Retina (tissue), 1 donor: ENCODE measurements at regions not wholly inside any gene's neighbourhood (a gene's known extent, or its start where the extent isn't known, plus 50 kb on each side); places are given as distances from the start of the nearest gene placed in this dataset.

Source experiments
- DNase-seq: peaks from one replicate; pipeline ENCODE4 v3.0.0-alpha.2; 2016

DNA sequence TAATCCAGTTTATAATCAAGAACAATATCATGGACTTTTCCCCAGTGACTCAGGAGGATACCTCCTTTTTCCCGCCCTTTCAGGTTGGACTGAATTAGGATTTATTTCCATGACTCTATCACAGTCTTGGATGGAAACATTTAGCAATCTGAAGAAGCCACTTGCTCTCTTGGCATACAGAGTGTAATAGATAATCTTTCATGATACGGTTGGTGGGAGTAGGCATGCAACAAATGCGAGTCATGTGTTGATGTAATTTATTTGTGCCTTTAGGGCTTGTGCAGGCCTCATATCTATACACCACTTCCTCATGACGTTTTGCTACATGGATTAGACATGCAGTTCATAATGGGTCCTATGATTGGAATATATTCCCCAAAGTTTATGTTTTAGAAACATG is 54.2 kb upstream of the MCTP2 start:
- no peak for DNase-seq

DNA sequence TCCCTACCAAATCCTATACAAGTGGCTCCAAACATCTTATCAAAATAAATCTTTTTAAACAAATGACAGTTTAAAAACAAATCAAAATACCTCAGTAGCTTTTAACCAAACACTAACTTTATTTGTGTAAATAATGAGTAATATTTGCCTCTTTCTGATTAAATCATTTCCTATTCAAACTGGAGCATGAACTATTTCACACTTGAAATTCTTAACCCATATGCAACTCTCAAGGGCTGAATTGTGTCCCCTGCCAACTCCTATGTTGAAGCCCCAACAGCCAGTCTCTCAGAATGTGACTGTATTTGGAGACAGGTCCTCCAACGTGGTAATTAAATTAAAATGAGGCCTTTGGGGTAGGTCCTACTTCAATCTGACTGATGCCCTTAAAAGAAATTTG is 55.9 kb upstream of the MCTP2 start:
- DNase-seq: no peak

DNA sequence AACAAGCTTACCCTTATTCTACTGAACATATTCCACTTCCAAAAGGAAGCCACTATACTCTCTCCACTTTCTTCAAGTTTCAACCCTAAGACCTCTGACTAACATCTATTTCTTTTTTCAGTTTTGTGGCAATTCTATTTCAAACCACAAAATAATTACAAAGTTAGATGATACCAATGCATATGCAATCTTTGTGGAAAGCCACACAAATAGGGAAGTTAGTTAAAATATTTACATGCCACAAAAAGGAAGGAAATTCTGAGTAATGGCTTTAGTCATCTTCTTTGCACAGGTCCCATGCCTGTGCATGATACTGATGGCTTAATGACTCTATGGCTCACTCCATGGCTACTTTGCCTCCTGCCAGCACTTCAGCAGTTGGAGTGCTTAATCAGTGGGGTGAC is 57.0 kb upstream of the MCTP2 start:
- no peak for DNase-seq

DNA sequence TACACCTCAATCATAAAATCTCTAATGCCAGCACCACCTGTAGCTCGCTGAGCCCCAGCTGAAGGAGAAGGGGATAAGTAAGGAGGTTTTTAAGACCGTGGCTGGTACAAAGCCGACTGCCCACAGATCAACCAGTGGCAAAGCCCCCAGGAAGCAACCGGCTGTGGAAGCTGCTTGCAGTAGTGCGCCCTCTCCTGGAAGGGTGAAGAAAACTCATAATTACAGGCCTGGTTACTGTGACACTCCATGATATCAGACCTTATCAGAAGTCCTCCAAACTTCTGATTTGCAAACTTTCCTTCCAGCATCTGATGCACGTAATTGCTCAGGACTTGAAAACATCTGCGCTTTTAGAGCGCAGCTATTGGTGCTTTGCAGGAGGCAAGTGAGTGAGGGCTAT is 63.1 kb upstream of the MCTP2 start:
- no peak for DNase-seq

DNA sequence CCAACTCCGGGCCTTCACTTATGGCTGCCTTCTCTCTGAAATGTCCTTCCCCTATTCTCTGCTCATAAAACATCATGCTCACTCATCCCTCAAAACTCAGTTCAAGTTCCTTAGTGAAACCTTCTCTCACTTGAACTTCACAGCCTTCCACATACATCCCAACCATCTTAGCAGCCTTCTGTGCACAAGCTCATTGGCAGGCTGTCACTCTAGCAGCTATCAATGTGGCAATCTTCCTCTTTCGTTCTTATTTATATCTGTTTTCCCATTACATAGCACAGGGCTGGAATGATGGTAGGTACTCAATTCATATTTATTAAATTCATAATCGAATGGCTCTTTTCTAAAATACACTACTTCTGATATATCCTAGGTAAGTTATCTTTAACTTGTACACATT is 66.4 kb upstream of the MCTP2 start:
- no peak for DNase-seq

DNA sequence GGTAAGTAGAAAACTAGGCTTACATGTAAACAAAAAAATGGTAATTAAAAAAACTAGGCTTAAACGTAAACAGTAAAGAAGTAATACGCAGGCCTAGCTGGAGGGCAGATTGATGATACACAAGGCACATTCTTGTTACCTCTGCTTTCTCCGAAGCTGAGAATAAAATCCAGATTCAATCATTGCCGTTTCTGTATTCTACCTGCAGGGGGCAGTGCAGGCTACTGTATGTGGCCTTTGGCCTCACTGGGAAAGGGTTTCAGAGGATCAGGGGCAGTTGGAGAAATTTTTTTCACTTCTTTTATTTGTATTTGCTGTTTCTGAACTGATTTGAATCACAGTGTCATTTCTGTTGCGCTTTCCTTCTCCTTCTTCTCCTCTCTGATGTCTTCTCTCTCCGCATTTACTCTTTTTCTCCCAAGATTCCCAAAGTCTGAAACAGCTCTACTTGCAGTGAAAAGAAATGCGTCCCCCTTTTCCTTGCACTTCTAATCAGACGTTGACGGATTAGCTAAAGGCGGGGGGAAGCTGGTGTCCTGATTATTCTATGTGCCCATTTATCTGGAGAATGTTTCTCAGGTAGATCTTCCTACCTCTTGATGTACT is 67.1 kb upstream of the MCTP2 start:
- peak; percentile 68 for DNase-seq

DNA sequence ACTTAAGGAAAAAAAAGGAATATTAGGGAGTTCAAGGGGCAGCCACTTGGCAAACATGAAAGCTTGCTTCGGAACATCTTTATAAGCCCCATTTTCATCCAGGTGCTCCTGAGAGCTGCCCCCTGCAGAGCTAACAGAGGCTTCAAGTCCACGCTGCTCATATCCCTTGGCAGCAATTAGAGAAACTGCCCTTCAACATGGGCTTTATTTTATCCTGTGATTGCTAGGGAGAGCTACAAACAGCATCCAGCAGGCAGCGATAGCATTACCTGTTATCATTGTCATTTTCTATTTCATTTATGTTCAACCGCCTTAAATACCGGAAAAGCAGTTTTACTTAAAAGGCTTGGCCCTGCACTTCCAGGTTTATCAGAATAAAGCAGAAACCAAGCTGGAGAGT is 68.4 kb upstream of the MCTP2 start:
- no peak for DNase-seq

DNA sequence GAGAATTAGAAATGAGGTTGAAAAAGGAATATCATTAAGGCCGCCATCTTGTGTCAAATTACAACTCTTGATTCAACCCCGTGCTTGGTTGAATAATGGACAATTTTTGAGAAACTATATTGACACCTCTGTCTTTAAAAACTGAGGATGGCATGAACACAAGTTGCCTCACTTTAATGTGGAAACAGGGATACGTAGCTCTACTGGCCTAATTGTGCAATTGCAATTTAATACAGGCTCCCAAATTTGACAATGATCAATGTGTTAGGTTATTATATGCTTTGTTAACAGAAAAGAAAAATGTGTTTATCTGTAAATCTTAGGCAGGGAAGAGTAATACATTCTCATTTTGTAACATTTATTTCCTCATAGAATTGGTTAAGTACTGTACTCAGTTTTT is 77.1 kb upstream of the MCTP2 start:
- no peak for DNase-seq

DNA sequence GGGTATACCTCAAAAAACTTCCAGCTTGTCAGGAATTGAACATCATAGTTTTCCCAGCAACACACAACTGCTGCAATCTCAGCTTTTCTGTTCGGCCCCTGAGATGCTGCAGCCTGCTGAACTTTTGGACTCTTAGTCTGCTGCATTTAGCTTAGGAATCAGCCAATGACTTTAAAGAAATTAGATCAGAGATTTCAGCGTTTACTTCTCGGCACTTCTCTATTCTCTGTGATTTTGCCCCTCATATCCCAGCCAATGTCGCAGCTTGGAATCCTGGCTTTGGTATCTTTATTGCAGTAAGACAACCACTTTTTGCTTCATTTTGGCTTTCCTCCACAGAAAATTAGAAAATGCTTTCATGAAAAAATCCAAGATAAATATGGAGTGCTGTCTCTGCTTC is 86.3 kb upstream of the MCTP2 start:
- DNase-seq: no peak

DNA sequence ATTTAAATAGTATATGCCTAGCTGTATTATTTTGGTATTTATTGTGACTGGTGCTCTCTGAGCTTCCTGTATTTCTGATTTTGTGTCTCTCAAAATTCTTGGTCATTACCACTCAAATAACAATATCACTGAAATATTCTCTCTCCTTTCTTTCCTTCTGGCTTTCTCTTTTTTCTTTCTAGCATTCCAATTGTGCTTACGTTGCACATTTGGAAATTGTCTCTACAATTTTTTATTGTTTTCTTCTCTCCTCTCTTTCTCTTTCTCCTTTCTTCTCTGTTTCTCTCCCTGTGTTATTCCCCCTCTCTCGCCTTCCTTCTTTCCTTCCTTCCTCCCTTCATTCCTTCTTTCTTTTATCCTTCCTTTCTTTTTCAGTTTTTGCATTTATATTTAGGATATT is 89.6 kb upstream of the MCTP2 start:
- no peak for DNase-seq

DNA sequence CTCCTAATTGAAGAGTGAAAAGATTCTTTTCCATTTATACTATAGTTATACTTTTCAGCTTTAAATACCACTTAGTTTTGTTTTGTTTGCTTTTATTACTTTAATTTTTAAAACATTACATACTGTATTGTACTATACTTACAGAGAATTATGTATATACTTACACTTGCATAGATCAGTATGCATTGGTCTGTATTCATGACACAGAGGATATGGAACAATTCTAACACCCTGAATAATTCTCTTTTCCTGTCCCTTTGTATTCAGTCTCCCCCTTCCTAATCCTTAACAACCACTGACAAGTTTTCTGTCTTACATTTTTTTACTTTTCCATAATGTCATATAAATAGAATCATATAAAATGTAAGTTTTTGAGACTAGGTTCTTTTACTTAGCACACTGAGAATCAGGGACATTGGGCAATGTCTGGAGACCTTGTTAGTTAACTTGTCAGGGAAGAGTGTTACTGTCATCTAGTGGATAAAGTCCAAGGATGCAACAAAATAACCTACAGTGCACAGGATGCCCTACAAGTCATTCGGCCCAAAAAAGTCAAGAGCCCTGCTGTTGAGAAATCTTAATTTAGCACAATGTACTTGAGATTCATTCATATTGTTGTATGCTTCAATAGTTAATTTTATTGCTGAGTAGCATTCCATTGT is 95.7 kb upstream of the MCTP2 start:
- no peak for DNase-seq

DNA sequence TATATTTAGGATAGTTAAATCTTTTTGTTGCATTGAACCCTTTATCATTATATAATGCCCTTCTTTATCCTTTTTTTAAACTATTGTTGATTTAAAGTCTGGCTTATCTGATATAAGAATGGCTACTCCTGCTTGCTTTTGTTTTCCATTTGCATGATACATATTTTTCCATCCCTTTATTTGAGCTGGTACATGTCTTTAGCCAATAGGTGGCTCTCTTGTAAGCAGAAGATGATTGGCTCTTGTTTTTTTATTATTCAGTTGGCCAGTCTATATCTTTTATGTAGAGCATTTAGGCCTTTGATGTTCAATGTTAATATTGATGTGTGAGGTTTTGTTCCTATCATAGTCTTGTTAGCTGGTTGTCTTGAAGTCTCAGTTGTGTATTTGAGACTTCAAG is 99.5 kb upstream of the MCTP2 start:
- DNase-seq: no peak

DNA sequence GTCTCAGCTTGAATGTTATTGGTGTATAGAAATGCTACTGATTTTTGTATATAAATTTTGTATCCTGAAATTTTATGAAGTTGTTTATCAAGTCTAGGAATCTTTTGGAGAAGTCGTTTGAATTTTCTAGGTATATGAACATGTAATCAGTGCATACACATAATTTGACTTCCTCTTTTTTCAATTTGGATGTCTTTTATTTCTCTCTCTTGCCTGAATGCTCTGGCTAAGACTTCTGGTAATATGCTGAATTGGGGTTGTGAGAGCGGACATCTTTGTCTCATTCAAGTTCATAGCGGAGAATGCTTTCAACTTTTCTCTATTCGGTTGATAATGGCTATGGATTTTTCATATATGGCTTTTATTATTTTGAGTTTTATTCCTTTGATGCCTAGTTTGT is 100.9 kb upstream of the MCTP2 start:
- no peak for DNase-seq

DNA sequence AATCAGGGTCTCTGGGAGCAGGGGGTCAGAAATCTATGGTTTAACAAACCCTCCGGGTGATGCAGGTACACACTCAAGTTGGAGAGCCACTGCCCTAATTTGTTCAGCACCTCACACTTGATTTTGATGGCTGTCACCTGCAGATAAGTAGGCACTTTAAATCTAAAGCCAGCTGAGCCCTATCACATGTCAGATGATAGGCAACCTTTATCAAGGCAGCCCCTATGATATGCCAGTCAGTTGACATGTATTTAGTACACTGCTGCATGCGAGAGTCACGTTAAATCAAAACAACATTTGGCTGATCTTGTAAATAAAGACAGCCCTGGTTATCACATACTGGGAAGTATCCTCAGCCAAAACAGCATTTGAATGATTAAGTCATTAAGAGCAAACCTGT is 104.4 kb upstream of the MCTP2 start:
- DNase-seq: no peak

DNA sequence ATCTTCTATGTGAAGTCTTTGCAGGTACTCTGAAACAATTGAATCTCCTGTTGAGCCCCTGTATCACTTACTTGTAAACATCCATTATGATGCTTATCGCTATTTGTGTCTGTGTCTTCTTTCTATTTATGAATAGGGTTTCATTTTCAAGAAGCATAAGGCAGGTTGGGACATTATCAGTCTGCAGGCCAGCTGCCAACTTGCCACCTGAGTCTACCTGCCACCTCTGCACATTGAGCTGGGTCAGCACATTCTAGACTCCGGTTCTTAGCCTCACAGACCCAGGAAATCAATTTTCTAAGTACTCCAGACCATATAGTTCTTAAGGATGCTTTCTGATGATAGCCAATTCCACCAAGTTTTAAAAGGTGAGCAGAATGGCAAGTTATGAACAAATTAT is 105.7 kb upstream of the MCTP2 start:
- no peak for DNase-seq

DNA sequence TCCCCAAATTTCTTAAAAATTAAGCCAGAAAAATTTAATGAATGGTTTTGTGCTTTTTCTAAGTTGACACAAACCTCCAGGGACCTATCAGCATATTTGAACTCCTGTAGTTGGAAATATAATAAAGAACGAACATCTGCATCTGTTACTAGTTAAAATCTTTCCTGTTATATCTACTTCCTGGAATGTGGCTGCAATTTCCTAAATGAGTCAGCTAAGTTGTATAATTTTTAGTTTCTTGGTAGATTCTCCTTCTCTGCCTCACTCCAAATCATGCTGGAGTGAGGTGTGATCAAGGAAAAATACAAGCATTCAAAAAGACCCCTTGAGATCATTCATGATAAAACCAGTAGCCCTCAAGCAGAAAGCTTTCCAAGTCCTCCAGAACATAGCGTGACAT is 106.2 kb upstream of the MCTP2 start:
- no peak for DNase-seq

DNA sequence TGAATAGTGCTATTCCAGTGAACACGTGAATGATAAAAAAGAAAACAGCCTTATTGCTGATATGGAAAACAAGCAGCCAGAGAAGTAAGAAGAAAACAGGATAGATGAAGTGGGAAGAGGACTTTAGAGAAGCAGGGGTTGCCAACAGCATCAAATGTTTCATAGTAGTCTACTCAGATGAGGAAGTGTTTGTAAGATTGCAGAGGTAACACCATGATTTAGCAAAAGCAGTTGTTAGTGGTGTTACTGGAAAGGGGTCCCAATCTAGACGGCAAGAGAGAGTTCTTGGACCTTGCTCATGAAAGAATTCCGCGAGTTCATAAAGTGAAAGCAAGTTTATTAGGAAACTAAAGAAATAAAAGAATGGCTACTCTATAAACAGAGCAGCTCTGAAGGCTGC is 108.8 kb upstream of the MCTP2 start:
- no peak for DNase-seq

DNA sequence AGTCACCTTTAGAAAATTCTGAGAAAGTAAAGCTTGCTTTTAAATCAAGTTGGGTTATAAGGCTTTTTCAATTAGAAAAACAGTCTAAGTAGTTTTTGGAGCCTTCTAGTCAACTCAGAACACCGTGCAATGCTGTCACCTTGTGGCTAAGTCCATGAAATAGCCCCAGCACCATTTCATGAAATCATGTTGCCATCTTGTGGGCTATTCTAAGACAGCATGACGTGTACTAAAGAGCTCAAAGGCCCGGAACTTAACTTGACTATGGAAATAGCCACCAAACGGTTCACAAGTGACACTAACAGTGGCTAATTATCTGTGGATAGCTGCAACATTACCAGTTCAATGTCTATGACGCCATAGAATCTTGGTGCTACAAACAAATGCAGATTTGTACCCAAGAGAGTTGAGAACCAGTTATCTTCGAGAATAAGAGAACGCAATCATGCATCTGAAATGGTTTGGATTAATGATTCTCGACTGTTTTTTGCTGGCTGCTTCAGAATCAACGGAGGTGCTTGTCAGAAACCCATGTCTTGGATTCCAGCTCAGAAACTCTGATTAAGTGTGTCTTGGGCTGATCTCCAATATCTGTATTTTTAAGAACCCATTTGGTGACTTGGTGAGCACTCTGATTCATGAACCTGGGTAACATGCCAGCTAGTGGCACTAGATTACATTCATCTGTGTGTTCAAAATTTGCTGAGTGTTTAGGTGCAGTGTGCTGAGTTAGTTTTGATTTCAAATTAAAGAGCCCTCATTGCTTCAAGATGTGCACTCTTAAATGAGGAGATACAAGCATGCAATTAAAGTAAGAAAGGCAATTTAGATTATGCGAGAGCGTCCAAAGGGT is 111.2 kb upstream of the MCTP2 start:
- DNase-seq: peak; percentile 76

DNA sequence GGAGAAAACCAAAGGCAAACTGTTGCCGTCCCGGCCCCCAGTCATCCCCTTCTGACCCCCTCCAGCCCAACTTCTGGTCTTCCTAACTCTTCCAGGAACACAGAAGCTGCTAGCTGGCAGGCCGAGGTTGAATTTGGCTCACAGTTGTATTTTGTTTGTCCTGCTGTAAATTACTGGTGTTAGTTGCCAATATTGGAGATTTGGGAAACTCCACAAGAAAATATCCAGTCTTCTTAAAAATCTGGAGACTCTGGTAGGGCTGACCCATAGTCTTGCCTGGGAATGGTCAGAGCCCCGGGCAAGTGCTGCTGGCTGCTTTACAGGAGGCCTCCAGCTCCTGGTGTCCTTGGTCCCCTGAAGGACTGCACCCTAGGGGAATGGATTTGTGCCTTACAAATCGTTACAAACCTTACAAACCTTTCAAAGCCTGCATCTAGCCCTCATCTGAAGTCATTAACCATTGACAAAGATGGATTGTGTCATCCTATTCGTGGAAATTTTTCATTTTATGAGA is 112.0 kb upstream of the MCTP2 start:
- DNase-seq: peak; percentile 22

DNA sequence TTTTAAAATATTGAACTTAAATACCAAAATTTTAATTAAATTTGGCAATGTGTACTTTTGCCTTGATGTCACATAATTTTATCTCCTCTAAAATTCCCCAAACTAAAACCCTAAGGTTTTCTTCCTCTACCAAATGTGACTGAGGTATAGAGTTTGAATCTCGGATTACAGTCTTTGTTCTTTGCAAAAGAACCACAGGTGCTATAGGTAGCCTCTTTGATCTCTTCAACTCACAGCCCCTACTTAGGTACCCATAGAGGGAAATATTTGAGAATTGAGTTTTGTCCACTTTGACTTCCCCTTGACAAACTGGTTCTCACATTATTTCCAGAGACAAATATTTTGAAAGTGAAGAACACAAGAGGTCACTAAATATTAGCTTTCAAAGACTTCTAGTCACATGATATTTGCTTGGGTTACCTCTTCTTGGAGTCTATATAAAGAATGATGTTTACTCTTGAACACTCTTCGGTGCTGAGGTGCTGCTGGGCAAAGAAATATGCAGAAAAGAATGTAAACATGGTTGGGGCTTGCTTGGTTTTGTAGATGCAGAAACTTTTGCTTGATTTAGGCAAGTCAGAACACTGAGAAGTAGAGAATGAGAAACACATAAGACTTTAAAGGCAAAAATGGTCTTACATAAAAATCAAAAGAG is 120.8 kb upstream of the MCTP2 start:
- DNase-seq: no peak

DNA sequence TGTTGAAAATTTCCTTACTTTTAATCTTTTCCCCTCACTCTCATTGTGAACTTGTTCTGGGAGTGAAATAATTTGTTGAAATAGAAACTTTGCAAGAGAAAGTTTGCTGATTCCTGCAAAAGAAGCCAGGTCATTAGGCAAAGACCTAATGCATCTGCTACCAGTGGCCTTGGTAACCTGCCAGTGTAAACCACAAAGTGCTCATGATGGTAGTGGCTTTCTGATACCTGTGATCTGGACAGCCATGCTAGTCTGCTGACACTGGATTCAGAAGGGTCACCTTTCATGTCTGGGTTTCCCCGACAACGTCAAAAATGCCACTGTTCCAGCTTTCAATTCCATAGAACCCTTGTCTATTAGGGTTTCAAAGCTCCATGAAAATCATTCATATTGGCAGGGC is 123.7 kb upstream of the MCTP2 start:
- DNase-seq: no peak

DNA sequence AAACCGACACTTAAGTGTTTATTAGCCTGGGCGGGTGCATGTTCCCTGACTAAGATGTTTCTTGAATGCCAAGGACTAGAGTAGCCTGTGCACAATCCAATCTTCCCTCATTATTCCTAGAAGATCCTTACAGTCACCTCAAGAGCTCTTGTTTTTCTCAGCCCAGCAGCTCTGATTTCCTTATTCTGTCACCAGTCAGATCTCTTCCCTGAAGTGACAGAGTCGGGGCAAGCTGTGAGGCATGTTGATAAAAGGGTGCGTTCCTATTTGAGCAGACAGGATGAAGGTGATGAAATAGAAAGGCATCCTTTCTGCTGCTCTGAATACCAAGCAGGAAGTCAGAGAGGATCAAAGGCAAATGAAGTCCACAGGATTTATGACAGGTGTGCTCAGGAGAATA is 125.6 kb upstream of the MCTP2 start:
- no peak for DNase-seq

DNA sequence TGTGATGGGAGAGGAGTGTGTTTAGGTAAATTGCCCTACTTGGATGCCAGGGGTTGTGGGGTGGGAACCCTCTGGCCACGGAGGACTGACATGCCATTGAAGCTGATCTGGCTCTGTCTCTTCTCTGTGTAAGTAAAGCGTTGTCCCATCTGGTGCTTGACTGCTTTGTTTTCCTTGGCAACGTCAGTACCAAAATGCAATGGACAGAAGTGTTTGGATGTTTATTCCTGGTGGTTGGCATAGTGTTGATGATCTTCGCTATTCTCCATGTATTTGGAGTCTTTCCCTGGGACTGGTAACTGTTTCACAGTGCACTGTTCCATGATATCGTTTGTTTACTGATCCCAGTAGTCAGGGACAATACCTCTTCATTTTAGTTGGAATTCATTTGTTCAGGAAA is 130.5 kb upstream of the MCTP2 start:
- no peak for DNase-seq

DNA sequence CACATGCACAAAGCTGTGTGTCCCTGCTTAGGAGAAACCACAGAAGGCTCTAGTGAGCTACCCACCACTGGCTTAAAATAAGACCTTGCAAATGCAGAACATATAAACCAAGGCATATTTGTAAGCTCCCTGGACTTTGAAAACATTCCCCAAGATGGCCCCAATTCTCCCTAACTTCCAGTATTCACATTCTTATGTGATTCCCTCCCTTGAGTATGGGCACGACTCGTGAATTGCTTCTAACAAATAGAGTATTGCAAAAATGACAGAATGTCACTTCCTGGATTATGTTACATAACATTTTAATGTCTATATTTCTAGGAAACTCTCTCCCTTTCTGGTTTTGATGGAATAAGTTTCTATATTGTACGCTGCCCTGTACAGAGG is 131.8 kb upstream of the MCTP2 start:
- no peak for DNase-seq
